GM12875 (cell line): ENCODE measurements at regions not wholly inside any gene's neighbourhood (a gene's known extent, or its start where the extent isn't known, plus 50 kb on each side); places are given as distances from the start of the nearest gene placed in this dataset.

ENCODE experiments used
- H3K4me3 ChIP-seq: one replicate; pipeline ENCODE4 v1.5.1; 2011; ENCODE audit warnings: low read depth, low read length, control low read depth
- TF ChIP-seq, protein P1 (sequence below): IDR thresholded peaks from 2 replicates; pipeline ENCODE4 v1.5.1; 2011; ENCODE audit warnings: low read depth, mild to moderate bottlenecking, control low read depth, inconsistent platforms, low read length, moderate library complexity, borderline replicate concordance; ENCODE audit not compliant: insufficient read depth

DNA sequence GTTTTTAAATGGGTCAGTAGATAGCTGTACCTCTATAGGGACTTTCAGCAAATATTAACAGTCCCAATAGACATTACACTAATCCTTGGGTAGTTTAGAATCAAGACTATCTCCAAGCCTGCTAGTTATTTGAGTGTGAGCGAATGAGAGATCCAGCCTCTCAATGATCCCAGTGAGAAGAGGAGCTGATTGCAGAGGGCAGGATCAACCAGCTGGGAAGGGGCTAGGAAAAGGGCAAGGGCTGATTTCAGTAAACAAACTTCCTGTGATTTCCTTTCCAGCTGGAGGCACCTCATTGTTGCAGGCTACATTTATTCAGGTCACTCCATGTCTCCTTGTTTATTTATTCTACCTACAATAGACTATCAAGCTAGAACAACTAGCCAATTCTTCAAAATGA is 84.1 kb upstream of the CTNNA2 start:
- no peak overlapping the region for H3K4me3 ChIP-seq
- TF ChIP-seq, protein P1, sequence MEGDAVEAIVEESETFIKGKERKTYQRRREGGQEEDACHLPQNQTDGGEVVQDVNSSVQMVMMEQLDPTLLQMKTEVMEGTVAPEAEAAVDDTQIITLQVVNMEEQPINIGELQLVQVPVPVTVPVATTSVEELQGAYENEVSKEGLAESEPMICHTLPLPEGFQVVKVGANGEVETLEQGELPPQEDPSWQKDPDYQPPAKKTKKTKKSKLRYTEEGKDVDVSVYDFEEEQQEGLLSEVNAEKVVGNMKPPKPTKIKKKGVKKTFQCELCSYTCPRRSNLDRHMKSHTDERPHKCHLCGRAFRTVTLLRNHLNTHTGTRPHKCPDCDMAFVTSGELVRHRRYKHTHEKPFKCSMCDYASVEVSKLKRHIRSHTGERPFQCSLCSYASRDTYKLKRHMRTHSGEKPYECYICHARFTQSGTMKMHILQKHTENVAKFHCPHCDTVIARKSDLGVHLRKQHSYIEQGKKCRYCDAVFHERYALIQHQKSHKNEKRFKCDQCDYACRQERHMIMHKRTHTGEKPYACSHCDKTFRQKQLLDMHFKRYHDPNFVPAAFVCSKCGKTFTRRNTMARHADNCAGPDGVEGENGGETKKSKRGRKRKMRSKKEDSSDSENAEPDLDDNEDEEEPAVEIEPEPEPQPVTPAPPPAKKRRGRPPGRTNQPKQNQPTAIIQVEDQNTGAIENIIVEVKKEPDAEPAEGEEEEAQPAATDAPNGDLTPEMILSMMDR = no peak

DNA sequence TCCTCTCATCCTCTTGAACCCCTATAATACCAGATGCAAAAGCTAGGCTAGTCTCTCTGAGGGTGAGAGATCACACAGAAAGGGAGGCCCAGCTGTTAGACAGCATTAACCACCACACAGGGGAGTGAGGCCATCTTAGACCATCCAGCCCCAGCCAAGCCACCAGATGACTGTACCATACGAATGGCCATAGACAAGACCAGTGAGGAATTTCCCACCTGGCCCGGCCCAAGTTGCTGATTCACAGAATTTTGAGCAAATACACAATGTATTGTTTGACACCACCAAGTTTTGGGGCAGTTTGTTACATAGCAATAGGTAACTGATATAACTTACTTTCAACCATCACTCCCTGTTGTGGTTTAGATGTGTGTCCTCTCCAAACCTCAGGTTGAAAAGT is 98.2 kb upstream of the CTNNA2 start:
- H3K4me3 ChIP-seq = no peak overlapping the region
- TF ChIP-seq, protein P1 = no peak

DNA sequence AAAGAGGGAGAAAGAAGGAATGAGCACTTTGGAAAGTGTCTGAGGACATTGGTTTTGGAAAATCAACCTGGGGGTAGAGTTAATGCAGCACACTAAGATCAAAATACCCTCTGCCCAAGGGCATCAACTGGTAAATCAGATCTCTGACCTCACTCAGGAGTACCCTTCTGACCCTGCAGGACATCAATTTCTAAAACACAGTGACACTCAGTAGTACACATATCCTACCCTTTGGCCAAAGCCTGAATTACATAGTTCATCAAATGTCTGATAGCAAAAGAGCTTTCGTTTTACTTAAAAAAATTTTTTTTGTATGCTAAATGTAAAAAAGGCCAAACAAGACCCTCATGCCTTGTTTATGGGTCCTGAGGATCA is 118.4 kb upstream of the CTNNA2 start:
- H3K4me3 ChIP-seq = no peak overlapping the region
- TF ChIP-seq, protein P1 = no peak

DNA sequence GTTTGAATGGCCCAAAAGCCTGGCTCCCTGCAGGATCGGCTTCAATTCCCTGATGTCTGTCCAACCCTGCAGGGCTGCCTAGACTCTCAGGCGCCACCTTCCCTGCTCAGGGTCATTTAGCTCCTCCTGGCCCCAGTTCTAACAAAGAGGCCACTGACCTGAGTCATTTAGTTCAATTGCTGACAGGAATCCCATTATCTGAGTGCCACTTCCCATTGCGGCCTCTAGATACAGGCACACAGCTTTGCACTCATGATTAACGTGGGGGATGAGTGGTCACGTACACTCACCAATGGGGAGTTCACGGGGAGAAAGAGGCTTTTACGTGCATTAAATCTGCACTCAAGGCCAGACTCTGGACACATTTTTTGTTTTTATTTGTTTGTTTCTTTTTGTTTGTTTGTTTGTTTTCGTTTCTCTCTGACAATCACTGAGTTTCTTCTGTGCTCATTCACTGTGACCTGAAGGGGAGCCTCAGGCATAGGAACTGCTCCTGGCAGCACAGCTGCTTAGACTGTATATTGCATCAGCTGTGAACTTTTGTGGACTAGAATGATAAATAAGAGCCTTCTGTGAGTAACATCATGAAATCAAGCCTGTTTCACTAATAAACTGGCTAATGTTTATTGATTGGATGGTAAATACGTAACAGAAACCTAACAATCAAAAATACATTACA is 118.9 kb upstream of the CTNNA2 start:
- no peak overlapping the region for H3K4me3 ChIP-seq
- TF ChIP-seq, protein P1 = no peak

DNA sequence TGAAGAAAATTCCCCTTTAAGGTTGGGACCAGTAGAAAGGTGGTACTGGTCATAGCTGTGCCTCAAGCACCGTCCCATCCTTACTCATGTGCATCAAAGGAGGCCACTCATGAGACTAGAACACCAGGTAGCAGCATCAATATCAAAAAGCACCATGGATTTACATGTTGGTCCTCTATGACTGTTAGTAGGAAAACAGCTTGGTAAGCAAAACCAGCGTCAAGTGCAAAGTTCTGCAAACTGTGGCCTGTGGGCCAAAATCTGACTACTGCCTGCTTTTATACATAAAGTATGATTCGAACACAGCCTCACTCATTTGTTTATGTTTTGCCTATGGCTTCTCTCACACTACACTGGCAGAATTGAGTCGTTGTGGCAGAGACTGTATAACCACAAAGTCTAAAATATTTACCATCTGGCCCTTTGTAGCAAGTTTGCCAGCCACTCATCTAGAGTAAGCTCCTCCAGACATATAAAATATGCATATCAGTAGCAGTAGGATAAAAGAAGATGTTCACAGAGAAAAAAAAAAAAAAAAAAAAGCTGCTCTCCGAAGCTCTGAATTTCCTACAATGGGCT is 119.7 kb upstream of the CTNNA2 start:
- TF ChIP-seq, protein P1 = no peak
- H3K4me3 ChIP-seq = no peak overlapping the region

DNA sequence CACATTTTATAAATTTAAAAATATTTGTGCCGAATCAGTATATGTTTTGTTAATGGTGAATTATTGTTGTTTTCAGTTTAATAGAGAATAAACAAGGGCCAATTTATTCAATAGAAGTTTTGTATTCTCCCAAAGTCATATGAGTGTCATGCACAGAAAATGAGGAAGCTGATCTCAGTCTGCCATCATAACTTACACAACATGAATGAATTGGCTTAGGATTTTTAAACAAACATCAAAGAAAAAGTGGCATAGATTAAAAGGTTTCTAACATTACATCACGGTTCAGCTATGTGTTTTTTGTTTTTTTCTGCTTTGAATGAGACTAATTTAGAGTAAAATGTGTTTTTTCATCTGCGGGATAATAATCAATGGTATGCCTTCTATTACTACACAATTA is 123.4 kb upstream of the CTNNA2 start:
- TF ChIP-seq, protein P1 = no peak
- no peak overlapping the region for H3K4me3 ChIP-seq

DNA sequence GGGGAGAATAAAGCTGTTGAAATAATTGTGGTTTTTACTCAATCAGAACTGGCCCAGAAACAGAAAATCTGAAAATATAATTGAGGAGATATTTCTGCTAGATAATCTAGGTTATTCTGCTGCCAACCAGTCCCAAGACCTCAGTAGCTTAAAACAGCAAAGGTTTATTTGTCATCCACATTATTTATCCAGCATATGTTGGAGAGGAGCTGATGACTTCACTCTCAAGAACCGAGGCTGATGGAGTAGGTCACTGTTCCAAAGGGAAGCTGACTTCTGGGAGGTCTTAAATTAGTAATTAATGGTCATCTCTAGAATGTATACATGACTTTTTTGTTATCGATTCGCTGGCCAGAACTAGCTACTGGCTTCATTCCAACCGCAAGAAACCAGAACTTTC is 124.8 kb upstream of the CTNNA2 start:
- TF ChIP-seq, protein P1 = no peak
- no peak overlapping the region for H3K4me3 ChIP-seq
